ENCODE measurements at regions not wholly inside any gene's neighbourhood (a gene's known extent, or its start where the extent isn't known, plus 50 kb on each side); places are given as distances from the start of the nearest gene placed in this dataset.
"Not testable (repeated sequence)": the region's sequence is repeated elsewhere in the genome, so short reads cannot be mapped to it uniquely, and the experiment has no call there.

GRCh38 chr1:98575955-98576354 is 85.6 kb upstream of the SNX7 start:
- no peak for TF ChIP-seq ZNF274 (IDR thresholded peaks at IDR 0.05; ENCODE audit: low read depth, low read length)
- no peak overlapping the region for H3K4me3 ChIP-seq (ENCODE audit: low read length)

GRCh38 chr1:98565951-98566350 is 95.6 kb upstream of the SNX7 start:
- no peak for TF ChIP-seq ZNF274 (IDR thresholded peaks at IDR 0.05; ENCODE audit: low read depth, low read length)

GRCh38 chr1:98559291-98559690 is 102.2 kb upstream of the SNX7 start:
- no peak for TF ChIP-seq ZNF274 (IDR thresholded peaks at IDR 0.05; ENCODE audit: low read depth, low read length)

More at GRCh38 chr1:98565951-98566350, 95.6 kb upstream of the SNX7 start:
- no peak overlapping the region for H3K4me3 ChIP-seq (ENCODE audit: low read length)

GRCh38 chr1:98557895-98558294 is 103.6 kb upstream of the SNX7 start:
- TF ChIP-seq ZNF274 (IDR thresholded peaks at IDR 0.05; ENCODE audit: low read depth, low read length) = no peak
- no peak overlapping the region for H3K4me3 ChIP-seq (ENCODE audit: low read length)

More at GRCh38 chr1:98559291-98559690, 102.2 kb upstream of the SNX7 start:
- no peak overlapping the region for H3K4me3 ChIP-seq (ENCODE audit: low read length)

GRCh38 chr1:98556521-98557158 is 104.9 kb upstream of the SNX7 start:
- H3K4me3 ChIP-seq (ENCODE audit: low read length) = no peak overlapping the region
- TF ChIP-seq ZNF274 (IDR thresholded peaks at IDR 0.05; ENCODE audit: low read depth, low read length) = no peak

GRCh38 chr1:98555814-98556213 is 105.7 kb upstream of the SNX7 start:
- H3K4me3 ChIP-seq (ENCODE audit: low read length) = no peak overlapping the region
- TF ChIP-seq ZNF274 (IDR thresholded peaks at IDR 0.05; ENCODE audit: low read depth, low read length) = no peak

- H3K4me3 ChIP-seq (ENCODE audit: low read length) = not testable (repeated sequence)
Observed at GRCh38 chr1:98552576-98553074, 108.9 kb upstream of the SNX7 start.

- TF ChIP-seq ZNF274 (IDR thresholded peaks at IDR 0.05; ENCODE audit: low read depth, low read length) = no peak
- no peak overlapping the region for H3K4me3 ChIP-seq (ENCODE audit: low read length)
Observed at GRCh38 chr1:98550076-98550475, 111.4 kb upstream of the SNX7 start.

GRCh38 chr1:98546319-98546718 is 115.2 kb upstream of the SNX7 start:
- H3K4me3 ChIP-seq (ENCODE audit: low read length) = no peak overlapping the region
- no peak for TF ChIP-seq ZNF274 (IDR thresholded peaks at IDR 0.05; ENCODE audit: low read depth, low read length)

GRCh38 chr1:98538106-98538505 is 123.4 kb upstream of the SNX7 start:
- no peak overlapping the region for H3K4me3 ChIP-seq (ENCODE audit: low read length)
- no peak for TF ChIP-seq ZNF274 (IDR thresholded peaks at IDR 0.05; ENCODE audit: low read depth, low read length)

- no peak overlapping the region for H3K4me3 ChIP-seq (ENCODE audit: low read length)
- TF ChIP-seq ZNF274 (IDR thresholded peaks at IDR 0.05; ENCODE audit: low read depth, low read length) = no peak
Observed at GRCh38 chr1:98523256-98523655, 138.3 kb upstream of the SNX7 start.

GRCh38 chr1:98516306-98516705 is 145.2 kb upstream of the SNX7 start:
- TF ChIP-seq ZNF274 (IDR thresholded peaks at IDR 0.05; ENCODE audit: low read depth, low read length) = no peak
- H3K4me3 ChIP-seq (ENCODE audit: low read length) = no peak overlapping the region

- TF ChIP-seq ZNF274 (IDR thresholded peaks at IDR 0.05; ENCODE audit: low read depth, low read length) = no peak
Observed at GRCh38 chr1:98515744-98516143, 145.8 kb upstream of the SNX7 start.

GRCh38 chr1:98512216-98512615 is 149.3 kb upstream of the SNX7 start:
- not testable (repeated sequence) for H3K4me3 ChIP-seq (ENCODE audit: low read length)

More at GRCh38 chr1:98515744-98516143, 145.8 kb upstream of the SNX7 start:
- no peak overlapping the region for H3K4me3 ChIP-seq (ENCODE audit: low read length)

GRCh38 chr1:98503771-98504170 is 157.8 kb upstream of the SNX7 start:
- no peak overlapping the region for H3K4me3 ChIP-seq (ENCODE audit: low read length)
- no peak for TF ChIP-seq ZNF274 (IDR thresholded peaks at IDR 0.05; ENCODE audit: low read depth, low read length)

- no peak for TF ChIP-seq ZNF274 (IDR thresholded peaks at IDR 0.05; ENCODE audit: low read depth, low read length)
- H3K4me3 ChIP-seq (ENCODE audit: low read length) = no peak overlapping the region
Observed at GRCh38 chr1:98502937-98503336, 158.6 kb upstream of the SNX7 start.
